ENCODE measurements at regions not wholly inside any gene's neighbourhood (a gene's known extent, or its start where the extent isn't known, plus 50 kb on each side); places are given as distances from the start of the nearest gene placed in this dataset.

GRCh38 chr7:131953184-131953583, 396.8 kb upstream of the PODXL start:
- Histone ChIP-seq H3K4me2 (ENCODE audit: insufficient read depth, low read length) (no peak overlapping the region), H2AFZ (ENCODE audit: low read depth, low read length) (no peak overlapping the region), H3K4me1 (ENCODE audit: control insufficient read depth, extremely low read depth, insufficient read depth, low read length) (peaks cover 4% of the 10 kb centered on the region), H4K20me1 (replicated peaks; ENCODE audit: control insufficient read depth, extremely low read depth, insufficient read depth, low read length) (no peaks in the 10 kb centered on the region), H3K9me1 (replicated peaks; ENCODE audit: control insufficient read depth, extremely low read depth, insufficient read depth, low read length) (no peaks in the 10 kb centered on the region), H3K9me3 (replicated peaks; ENCODE audit: control insufficient read depth, insufficient read depth, low read length) (no peaks in the 10 kb centered on the region), H3K27ac (ENCODE audit: insufficient read depth, low read depth, low read length) (no peak overlapping the region), H3K27me3 (ENCODE audit: control insufficient read depth in 2 of 2, insufficient read depth in 2 of 2, low read length in 2 of 2) (peaks cover 11 to 13% of the 10 kb centered on the region in 2 experiments), H3K79me2 (ENCODE audit: control insufficient read depth, insufficient read depth, low read length) (no peaks in the 10 kb centered on the region), H3K9ac (replicated peaks; ENCODE audit: extremely low read depth, insufficient read depth, low read length) (no peak overlapping the region), H3K4me3 (replicated peaks in 1 of 3; ENCODE audit: insufficient read depth in 1 of 3, low read depth in 1 of 3, low read length in 3 of 3) (no peak overlapping the region), H3K36me3 (ENCODE audit: control insufficient read depth in 2 of 2, extremely low read depth in 1 of 2, insufficient read depth in 2 of 2, low read length in 2 of 2) (no peaks in the 10 kb centered on the region)
- BruUV-seq (replicated peaks): no TSS peak
- TF ChIP-seq JUN (IDR thresholded peaks at IDR 0.05; ENCODE audit: borderline replicate concordance, insufficient read depth, insufficient read length, low read depth): no peak
- TF ChIP-seq GATA2 (IDR thresholded peaks at IDR 0.05; ENCODE audit: insufficient read depth, insufficient read length, low read depth, low read length): no peak
- intact Hi-C loops (cut with micrococcal nuclease): no loop called here
- POLR2A ChIA-PET: interaction anchor here (0.7 kb wide), 1 partner anchor 190 kb away, joined by 3 read pairs; no protein-coding TSS in a partner anchor
- FAIRE-seq (no peak), DNase-seq (ENCODE audit: low read depth, low spot score) (no peak)
- CTCF ChIA-PET: interaction anchor here (0.9 to 2.7 kb wide), 2 partner anchors 10 to 627 kb away, joined by 3 to 9 read pairs; no protein-coding TSS in a partner anchor
- dilution Hi-C loops (cut with MboI; ENCODE audit: extremely low pct_ligation_motif_present, low sequenced_read_pairs): no loop called here

- intact Hi-C loops (cut with micrococcal nuclease) (no loop called here), dilution Hi-C loops (cut with MboI; ENCODE audit: extremely low pct_ligation_motif_present, low sequenced_read_pairs) (no loop called here)
- Histone ChIP-seq H3K27ac (ENCODE audit: insufficient read depth, low read depth, low read length) (no peak overlapping the region), H3K79me2 (ENCODE audit: control insufficient read depth, insufficient read depth, low read length) (no peaks in the 10 kb centered on the region), H3K9me3 (replicated peaks; ENCODE audit: control insufficient read depth, insufficient read depth, low read length) (no peaks in the 10 kb centered on the region), H3K9me1 (replicated peaks; ENCODE audit: control insufficient read depth, extremely low read depth, insufficient read depth, low read length) (no peaks in the 10 kb centered on the region), H3K4me3 (replicated peaks in 1 of 3; ENCODE audit: insufficient read depth in 1 of 3, low read depth in 1 of 3, low read length in 3 of 3) (no peak overlapping the region), H3K4me1 (ENCODE audit: control insufficient read depth, extremely low read depth, insufficient read depth, low read length) (peaks cover 6% of the 10 kb centered on the region), H2AFZ (ENCODE audit: low read depth, low read length) (no peak overlapping the region), H3K4me2 (ENCODE audit: insufficient read depth, low read length) (no peak overlapping the region), H4K20me1 (replicated peaks; ENCODE audit: control insufficient read depth, extremely low read depth, insufficient read depth, low read length) (no peaks in the 10 kb centered on the region), H3K36me3 (ENCODE audit: control insufficient read depth in 2 of 2, extremely low read depth in 1 of 2, insufficient read depth in 2 of 2, low read length in 2 of 2) (no peaks in the 10 kb centered on the region), H3K27me3 (ENCODE audit: control insufficient read depth in 2 of 2, insufficient read depth in 2 of 2, low read length in 2 of 2) (peaks cover 11 to 13% of the 10 kb centered on the region in 2 experiments), H3K9ac (replicated peaks; ENCODE audit: extremely low read depth, insufficient read depth, low read length) (no peak overlapping the region)
- FAIRE-seq: no peak
- no peak for TF ChIP-seq POLR2AphosphoS5 (IDR thresholded peaks at IDR 0.05; ENCODE audit: insufficient read depth, low read depth, low read length)
- TF ChIP-seq GATA2 (IDR thresholded peaks at IDR 0.05; ENCODE audit: insufficient read depth, insufficient read length, low read depth, low read length): no peak
- TF ChIP-seq JUN (IDR thresholded peaks at IDR 0.05; ENCODE audit: borderline replicate concordance, insufficient read depth, insufficient read length, low read depth): no peak
- TF ChIP-seq EZH2 (IDR thresholded peaks at IDR 0.05; ENCODE audit: borderline replicate concordance, low read depth, low read length, severe bottlenecking): no peak
- TF ChIP-seq MYC (IDR thresholded peaks at IDR 0.05; ENCODE audit: low read depth, low read length): no peak
- TF ChIP-seq FOS (IDR thresholded peaks at IDR 0.05; ENCODE audit: borderline replicate concordance, insufficient read depth, low read length): no peak
- CTCF ChIA-PET: interaction anchor here (2.7 kb wide), 1 partner anchor 628 kb away, joined by 9 read pairs; no protein-coding TSS in a partner anchor
- DNase-seq (ENCODE audit: low read depth, low spot score): no peak
- BruUV-seq (replicated peaks): no TSS peak
- POLR2A ChIA-PET: no interaction called here
Measured at GRCh38 chr7:131952365-131952764, 395.9 kb upstream of the PODXL start.
